Activated naive CD8-positive, alpha-beta T cell treated with anti-CD3 and anti-CD28 coated beads for 36 hours (primary cell): ENCODE measurements at regions not wholly inside any gene's neighbourhood (a gene's known extent, or its start where the extent isn't known, plus 50 kb on each side); places are given as distances from the start of the nearest gene placed in this dataset.
"Not testable (repeated sequence)": the region's sequence is repeated elsewhere in the genome, so short reads cannot be mapped to it uniquely, and the experiment has no call there.

Experiments
- DNase-seq: peaks from one replicate; pipeline ENCODE4 v3.0.0; 2021
- H3K27ac Mint-ChIP-seq: one replicate; pipeline ENCODE4 v1.8.0; 2022; ENCODE audit warnings: mild to moderate bottlenecking, moderate library complexity, mixed read lengths
- H3K27me3 Mint-ChIP-seq: one replicate; pipeline ENCODE4 v1.8.0; 2022; ENCODE audit warnings: mild to moderate bottlenecking, mixed read lengths
- H3K36me3 Mint-ChIP-seq: one replicate; pipeline ENCODE4 v1.8.0; 2021; ENCODE audit warnings: mild to moderate bottlenecking, mixed read lengths
- H3K4me1 Mint-ChIP-seq: one replicate; pipeline ENCODE4 v1.8.0; 2021; ENCODE audit warnings: mixed read lengths
- H3K4me3 Mint-ChIP-seq: one replicate; pipeline ENCODE4 v1.8.0; 2022; ENCODE audit warnings: mild to moderate bottlenecking, moderate library complexity, mixed read lengths
- H3K9me3 Mint-ChIP-seq: one replicate; pipeline ENCODE4 v1.8.0; 2022; ENCODE audit warnings: mixed read lengths

DNA sequence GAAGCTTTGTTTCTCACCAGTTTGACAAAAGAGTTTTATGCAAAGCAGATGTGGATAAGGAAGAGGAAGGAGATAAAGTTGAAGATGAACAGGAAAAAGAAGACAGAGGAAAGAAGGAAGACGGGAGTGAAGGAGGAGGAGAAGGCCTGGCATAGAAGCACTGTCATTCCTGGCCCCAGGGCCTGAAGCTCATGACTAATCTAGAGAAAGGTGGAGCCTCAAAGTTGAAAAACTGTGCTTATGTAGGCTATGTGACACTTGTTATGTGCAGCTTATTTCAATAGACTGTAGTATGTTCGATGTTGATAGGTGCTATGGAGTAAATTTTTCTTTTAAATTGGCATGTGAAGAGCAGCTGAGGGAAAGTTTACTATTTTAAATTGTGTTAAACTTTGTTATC is 1294.0 kb downstream of the CDH12 start:
- H3K27me3 Mint-ChIP-seq, H3K4me3 Mint-ChIP-seq, H3K9me3 Mint-ChIP-seq, DNase-seq, H3K27ac Mint-ChIP-seq, H3K4me1 Mint-ChIP-seq: not testable (repeated sequence)
- peaks cover 15% of the 10 kb centered on the region for H3K36me3 Mint-ChIP-seq

GRCh38 chr5:21552263-21552662 is 1300.9 kb downstream of the CDH12 start:
- not testable (repeated sequence) for H3K4me1 Mint-ChIP-seq, H3K9me3 Mint-ChIP-seq, H3K27ac Mint-ChIP-seq, H3K4me3 Mint-ChIP-seq, DNase-seq, H3K36me3 Mint-ChIP-seq, H3K27me3 Mint-ChIP-seq

- not testable (repeated sequence) for H3K36me3 Mint-ChIP-seq, H3K27me3 Mint-ChIP-seq, H3K9me3 Mint-ChIP-seq, H3K4me1 Mint-ChIP-seq, H3K27ac Mint-ChIP-seq, DNase-seq, H3K4me3 Mint-ChIP-seq
Observed at GRCh38 chr5:21550916-21551315, 1302.2 kb downstream of the CDH12 start.

DNA sequence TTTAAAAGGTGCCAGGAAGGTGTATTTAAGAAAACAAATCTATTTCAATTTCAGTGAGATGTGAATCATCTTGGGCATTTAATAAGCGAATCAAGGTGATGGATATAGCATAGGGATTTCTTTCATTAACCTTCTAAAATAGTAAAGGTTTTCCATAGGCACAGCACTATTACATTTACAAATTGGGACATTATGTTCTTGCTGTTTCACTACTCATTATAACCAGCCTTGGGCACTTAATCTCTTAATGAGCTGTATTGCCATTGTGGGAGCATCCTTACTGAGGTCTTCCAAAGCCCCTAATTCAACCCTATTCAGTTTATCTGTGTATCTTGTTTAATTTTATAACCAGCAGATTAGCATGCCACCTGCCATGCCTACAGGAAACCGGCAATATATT is 1305.5 kb downstream of the CDH12 start:
- H3K36me3 Mint-ChIP-seq, H3K9me3 Mint-ChIP-seq, H3K4me3 Mint-ChIP-seq, DNase-seq, H3K27ac Mint-ChIP-seq, H3K27me3 Mint-ChIP-seq, H3K4me1 Mint-ChIP-seq: not testable (repeated sequence)

GRCh38 chr5:21535114-21535513 is 1318.0 kb downstream of the CDH12 start:
- not testable (repeated sequence) for H3K9me3 Mint-ChIP-seq, H3K27ac Mint-ChIP-seq, H3K4me1 Mint-ChIP-seq, DNase-seq, H3K27me3 Mint-ChIP-seq, H3K4me3 Mint-ChIP-seq
- peaks cover 12% of the 10 kb centered on the region for H3K36me3 Mint-ChIP-seq

DNA sequence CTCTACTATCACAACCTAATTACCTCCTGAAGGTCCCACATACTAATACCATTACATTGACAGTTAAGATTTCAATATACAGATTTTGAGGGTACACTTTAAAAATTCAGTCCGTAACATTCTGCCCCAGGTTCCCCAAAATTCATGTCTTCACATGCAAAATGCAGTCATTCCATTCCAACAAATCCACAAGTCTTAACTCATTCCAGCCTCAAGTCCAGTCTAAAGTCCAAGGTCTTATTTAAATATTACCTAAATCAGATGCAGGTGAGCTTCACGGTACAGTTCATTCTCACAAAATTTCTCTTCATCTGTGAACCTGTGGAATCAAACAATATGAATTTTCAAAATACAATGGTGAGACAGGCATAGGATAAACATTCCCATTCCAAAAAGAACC is 1332.0 kb downstream of the CDH12 start:
- not testable (repeated sequence) for DNase-seq, H3K27ac Mint-ChIP-seq, H3K9me3 Mint-ChIP-seq, H3K27me3 Mint-ChIP-seq, H3K4me1 Mint-ChIP-seq, H3K4me3 Mint-ChIP-seq, H3K36me3 Mint-ChIP-seq

DNA sequence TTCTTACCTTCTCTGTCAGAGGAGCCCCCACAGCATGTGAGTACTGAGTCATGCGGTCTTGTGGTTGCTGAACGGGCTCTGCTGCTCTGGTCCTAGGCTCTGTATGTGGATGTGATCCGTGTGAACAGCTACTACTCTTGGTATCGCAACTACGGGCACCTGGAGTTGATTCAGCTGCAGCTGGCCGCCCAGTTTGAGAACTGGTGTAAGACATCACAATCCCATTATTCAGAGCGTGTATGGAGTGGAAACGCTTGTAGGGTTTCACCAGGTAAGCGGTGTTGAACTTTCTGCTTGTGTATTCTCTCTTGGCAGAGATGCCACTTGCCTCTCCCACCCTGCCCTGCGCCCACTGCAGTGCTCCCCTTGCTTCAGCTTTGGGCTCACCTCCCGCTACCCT is 1356.2 kb downstream of the CDH12 start:
- H3K9me3 Mint-ChIP-seq, DNase-seq, H3K27me3 Mint-ChIP-seq, H3K27ac Mint-ChIP-seq, H3K4me1 Mint-ChIP-seq, H3K4me3 Mint-ChIP-seq: not testable (repeated sequence)
- peaks cover 12% of the 10 kb centered on the region for H3K36me3 Mint-ChIP-seq

DNA sequence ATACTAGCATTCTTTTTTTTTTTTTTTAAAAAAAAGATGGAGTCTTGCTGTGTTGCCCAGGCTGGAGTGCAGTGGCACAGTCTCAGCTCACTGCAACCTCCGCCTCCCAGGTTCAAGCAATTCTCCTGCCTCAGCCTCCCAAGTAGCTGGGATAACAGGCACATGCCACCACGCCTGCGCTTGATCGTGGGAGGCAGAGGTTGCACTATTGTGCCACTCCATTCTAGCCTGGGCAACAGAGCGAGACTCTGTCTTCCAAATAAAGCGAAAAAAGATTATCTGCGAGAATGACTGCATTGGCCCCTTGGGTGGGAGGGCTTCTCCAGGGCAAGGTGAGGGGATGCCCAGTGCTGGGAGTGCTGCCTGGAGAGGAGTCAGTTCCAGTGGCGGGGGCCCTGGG is 1357.1 kb downstream of the CDH12 start:
- not testable (repeated sequence) for H3K27ac Mint-ChIP-seq, H3K4me3 Mint-ChIP-seq, DNase-seq, H3K4me1 Mint-ChIP-seq, H3K27me3 Mint-ChIP-seq, H3K9me3 Mint-ChIP-seq
- H3K36me3 Mint-ChIP-seq: peaks cover 12% of the 10 kb centered on the region

- not testable (repeated sequence) for H3K9me3 Mint-ChIP-seq, H3K4me1 Mint-ChIP-seq, H3K4me3 Mint-ChIP-seq, DNase-seq, H3K27ac Mint-ChIP-seq, H3K27me3 Mint-ChIP-seq
- H3K36me3 Mint-ChIP-seq: peaks cover 12% of the 10 kb centered on the region
Observed at GRCh38 chr5:21495235-21495634, 1357.9 kb downstream of the CDH12 start.

DNA sequence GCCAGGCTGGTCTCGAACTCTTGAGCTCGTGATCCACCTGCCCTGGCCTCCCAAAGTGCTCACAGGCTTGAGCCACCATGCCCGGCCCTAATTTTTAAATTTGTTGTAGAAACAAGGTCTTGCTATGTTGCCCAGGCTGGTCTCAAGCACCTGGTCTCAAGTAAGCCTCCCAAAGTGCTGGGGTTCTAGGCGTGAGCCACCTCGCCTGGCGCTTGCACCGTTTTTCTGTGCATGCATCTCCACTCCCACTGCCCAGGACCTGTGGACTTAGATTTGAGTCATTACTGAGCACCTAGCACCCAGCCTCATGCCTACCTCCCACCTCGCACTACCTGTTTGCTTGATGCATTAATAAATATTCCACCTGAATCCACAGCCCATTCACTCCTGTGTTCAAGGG is 1359.1 kb downstream of the CDH12 start:
- not testable (repeated sequence) for H3K4me3 Mint-ChIP-seq, H3K27ac Mint-ChIP-seq, H3K9me3 Mint-ChIP-seq, H3K27me3 Mint-ChIP-seq, H3K4me1 Mint-ChIP-seq, DNase-seq
- peaks cover 12% of the 10 kb centered on the region for H3K36me3 Mint-ChIP-seq

GRCh38 chr5:21491182-21491581 is 1362.0 kb downstream of the CDH12 start:
- not testable (repeated sequence) for H3K4me1 Mint-ChIP-seq, H3K27ac Mint-ChIP-seq, H3K36me3 Mint-ChIP-seq, H3K4me3 Mint-ChIP-seq, H3K27me3 Mint-ChIP-seq, DNase-seq, H3K9me3 Mint-ChIP-seq

- H3K27me3 Mint-ChIP-seq, H3K4me3 Mint-ChIP-seq, H3K9me3 Mint-ChIP-seq, DNase-seq, H3K27ac Mint-ChIP-seq, H3K4me1 Mint-ChIP-seq: not testable (repeated sequence)
- H3K36me3 Mint-ChIP-seq: peaks cover 15% of the 10 kb centered on the region
Observed at GRCh38 chr5:21488828-21489227, 1364.3 kb downstream of the CDH12 start.

GRCh38 chr5:21485458-21486000 is 1367.6 kb downstream of the CDH12 start:
- H3K27me3 Mint-ChIP-seq, H3K4me3 Mint-ChIP-seq, H3K9me3 Mint-ChIP-seq: not testable (repeated sequence)

DNA sequence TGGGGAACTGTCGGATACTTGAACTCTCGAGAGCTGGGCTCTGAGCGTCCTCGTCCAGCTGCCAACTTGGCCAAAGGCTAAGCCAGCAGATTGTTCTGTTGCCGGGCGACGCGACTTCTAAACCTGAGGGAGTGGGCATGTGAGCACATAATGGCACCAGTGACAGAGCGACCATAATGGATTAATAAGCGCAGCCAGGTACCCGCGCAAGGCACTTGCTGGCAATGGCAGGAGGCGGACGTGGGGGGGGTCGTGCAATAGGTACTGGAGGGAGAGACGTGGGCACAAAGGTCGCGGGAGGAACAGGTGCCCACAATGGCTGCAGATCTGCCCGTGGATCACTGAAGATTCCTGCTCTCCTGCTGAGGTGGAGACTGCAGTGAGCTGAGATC is 1368.7 kb downstream of the CDH12 start:
- DNase-seq, H3K27me3 Mint-ChIP-seq, H3K4me3 Mint-ChIP-seq, H3K27ac Mint-ChIP-seq, H3K9me3 Mint-ChIP-seq, H3K4me1 Mint-ChIP-seq: not testable (repeated sequence)
- peaks cover 18% of the 10 kb centered on the region for H3K36me3 Mint-ChIP-seq

More at GRCh38 chr5:21485458-21486000, 1367.6 kb downstream of the CDH12 start:
- H3K36me3 Mint-ChIP-seq: peaks cover 15% of the 10 kb centered on the region
- peak; percentile 53 for DNase-seq
- not testable (repeated sequence) for H3K27ac Mint-ChIP-seq, H3K4me1 Mint-ChIP-seq

DNA sequence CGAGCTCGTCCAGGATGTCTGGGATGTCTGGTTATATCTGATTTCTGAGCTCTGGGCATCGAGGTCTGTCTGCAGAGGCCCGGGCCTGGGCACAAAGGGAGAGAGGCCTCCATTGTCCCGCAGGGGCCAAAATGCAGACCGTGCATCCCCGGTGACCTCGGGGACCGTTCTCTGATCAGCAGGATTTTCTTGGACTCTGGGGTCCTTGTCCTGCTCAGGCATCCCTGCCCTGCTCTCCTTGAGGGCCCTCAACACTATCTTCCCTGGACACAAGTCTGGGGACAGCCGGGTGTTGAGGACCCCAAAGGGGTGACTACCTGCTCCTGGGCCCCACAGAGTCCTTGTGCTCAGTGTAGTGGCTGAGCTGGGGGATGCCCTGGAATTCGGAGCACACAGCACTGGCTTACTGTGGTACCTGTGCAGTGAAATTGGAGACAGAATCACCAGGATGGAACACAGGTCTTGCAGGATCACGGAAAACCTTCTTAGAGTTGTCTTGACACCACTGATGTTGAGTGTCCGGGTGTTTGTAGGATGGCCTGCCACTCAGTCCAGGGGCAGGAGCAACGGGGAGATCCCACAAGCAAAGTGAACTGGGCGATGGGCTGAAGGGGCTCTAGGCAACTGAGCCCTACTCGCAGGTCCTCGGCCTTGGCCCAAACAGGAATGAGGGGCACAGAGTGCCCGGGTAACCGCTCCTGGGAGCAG is 1369.2 kb downstream of the CDH12 start:
- not testable (repeated sequence) for H3K27ac Mint-ChIP-seq, H3K9me3 Mint-ChIP-seq, H3K27me3 Mint-ChIP-seq, H3K4me3 Mint-ChIP-seq, H3K4me1 Mint-ChIP-seq, DNase-seq
- peaks cover 21% of the 10 kb centered on the region for H3K36me3 Mint-ChIP-seq

- not testable (repeated sequence) for H3K4me1 Mint-ChIP-seq, H3K27ac Mint-ChIP-seq, H3K27me3 Mint-ChIP-seq, H3K9me3 Mint-ChIP-seq, DNase-seq, H3K4me3 Mint-ChIP-seq
- peaks cover 23% of the 10 kb centered on the region for H3K36me3 Mint-ChIP-seq
Observed at GRCh38 chr5:21482983-21483650, 1370.0 kb downstream of the CDH12 start.
